Daoy (cell line): ENCODE measurements at regions not wholly inside any gene's neighbourhood (a gene's known extent, or its start where the extent isn't known, plus 50 kb on each side); places are given as distances from the start of the nearest gene placed in this dataset.

Experiments used
- DNase-seq: peaks from one replicate; pipeline ENCODE4 v3.0.0-alpha.2; 2015; ENCODE audit warnings: low read depth

DNA sequence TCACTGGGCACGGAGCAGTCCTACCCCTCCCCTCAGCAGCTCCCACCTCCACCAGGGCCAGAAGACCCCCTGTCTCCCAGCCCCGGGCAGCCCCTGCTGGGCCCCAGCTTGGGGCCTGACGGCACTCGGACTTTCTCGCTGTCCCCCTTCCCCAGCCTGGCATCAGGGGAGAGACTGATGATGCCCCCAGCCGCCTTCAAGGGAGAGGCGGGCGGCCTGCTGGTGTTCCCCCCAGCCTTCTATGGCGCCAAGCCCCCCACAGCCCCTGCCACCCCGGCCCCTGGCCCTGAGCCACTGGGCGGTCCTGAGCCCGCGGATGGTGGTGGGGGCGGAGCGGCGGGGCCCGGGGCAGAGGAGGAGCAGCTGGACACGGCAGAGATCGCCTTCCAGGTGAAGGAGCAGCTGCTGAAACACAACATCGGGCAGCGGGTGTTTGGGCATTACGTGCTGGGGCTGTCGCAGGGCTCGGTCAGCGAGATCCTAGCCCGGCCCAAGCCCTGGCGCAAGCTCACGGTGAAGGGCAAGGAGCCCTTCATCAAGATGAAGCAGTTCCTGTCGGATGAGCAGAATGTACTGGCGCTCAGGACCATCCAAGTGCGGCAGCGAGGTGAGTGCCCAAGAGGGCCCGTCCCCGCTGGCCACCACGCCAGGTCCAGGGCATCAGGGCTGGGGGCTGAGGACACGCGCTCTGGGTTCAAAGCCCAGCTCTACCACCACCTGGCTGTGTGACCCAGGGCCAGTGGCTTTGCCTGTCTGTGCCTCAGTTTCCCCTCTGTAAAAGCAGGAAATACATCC lies 58.6 kb downstream of the PHETA1 start:
- no peak for DNase-seq

GRCh38 chr12:111309584-111309983 lies 59.3 kb downstream of the PHETA1 start:
- DNase-seq = no peak

DNA sequence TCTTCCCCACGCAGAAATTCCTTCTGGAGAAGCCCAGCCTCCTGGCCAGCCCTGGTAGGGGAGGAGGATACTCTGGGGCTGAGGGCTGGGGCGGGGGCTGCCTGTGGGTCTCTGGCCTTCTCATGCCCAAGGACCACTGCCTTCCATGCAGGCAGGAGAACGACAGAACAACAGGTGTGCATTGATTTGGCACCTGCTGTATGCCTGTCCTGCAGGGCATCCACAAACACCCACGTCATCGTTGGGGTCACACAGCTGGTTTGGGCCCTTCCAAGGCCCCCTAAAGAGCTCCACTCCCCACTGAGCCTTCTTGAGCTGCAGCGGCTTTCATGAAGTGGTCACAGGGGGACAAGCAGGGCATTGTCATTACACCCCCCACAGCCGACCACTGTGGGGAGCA lies 60.4 kb downstream of the PHETA1 start:
- DNase-seq = no peak

DNA sequence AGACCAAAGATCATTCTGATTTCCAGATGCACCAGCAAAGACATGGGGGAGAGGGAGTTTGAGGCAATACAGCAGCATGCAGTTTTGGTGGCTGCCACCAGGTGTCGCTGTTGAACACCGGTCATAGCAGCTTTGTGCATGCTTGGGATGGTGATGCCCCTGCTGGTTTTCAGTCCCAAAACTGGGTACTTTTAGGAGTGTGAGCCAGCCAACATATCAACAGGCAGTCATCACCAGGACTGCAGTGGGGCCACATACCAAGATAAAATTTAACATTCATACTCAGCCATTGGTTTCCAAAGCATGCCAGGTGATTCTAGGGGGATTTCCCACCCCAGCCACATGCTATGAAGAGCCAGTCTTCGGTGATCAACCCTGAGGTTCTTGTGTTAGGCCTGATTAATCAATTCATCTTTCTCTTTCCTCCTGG lies 64.2 kb downstream of the PHETA1 start:
- peak; percentile 46 for DNase-seq

- no peak for DNase-seq
These were observed 65.4 kb downstream of the PHETA1 start for GRCh38 chr12:111303531-111303930.

DNA sequence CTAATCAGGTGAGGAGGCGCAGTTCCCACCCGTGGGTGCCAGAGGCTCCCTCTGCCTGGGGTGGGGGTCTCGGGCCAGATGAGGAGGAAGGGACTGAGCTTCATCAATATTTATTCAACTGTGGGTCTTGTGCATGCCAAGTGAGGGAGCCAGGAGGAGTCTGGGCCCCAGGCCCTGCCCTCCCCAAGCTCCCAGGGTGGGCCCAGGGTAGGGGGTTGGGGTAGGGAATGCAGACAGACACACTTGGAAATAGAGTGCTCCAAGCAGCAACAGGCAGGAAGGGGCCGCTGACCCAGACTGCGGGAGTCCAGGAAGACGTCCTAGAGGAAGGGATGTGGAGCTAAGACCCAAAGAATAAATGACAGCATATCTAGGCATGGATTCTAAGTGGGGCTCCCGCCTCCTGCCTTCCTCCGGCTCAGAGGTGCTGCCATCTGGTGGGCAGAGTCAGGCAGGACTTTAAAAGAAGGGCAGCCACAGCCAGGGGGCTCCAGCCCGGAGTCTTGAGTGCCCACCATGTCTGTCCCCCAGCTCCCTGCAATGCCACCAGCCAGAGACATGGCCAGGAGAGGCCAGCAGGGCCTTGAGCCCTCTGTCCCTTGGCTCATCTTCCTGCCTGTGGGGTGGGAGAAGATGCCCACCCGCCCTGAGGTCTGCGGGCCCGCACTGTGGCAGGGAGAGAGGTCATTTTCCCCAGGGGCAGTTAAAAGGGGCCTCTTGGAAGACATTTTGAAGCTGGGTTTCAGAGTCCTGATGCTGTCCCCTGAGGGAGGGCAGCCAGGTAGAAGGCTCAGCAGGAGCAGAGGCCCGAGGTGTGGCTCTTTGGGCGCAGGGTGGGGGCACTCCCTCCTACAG lies 70.1 kb downstream of the PHETA1 start:
- DNase-seq = peak; percentile 69

GRCh38 chr12:111297703-111298426 lies 71.0 kb downstream of the PHETA1 start:
- no peak for DNase-seq

- no peak for DNase-seq
These were observed 71.9 kb downstream of the PHETA1 start for GRCh38 chr12:111296906-111297463.

GRCh38 chr12:111295176-111295575 lies 73.7 kb downstream of the PHETA1 start:
- no peak for DNase-seq

GRCh38 chr12:111293266-111294009 lies 75.5 kb downstream of the PHETA1 start:
- no peak for DNase-seq

- DNase-seq = no peak
These were observed 77.5 kb downstream of the PHETA1 start for GRCh38 chr12:111291357-111291756.

DNA sequence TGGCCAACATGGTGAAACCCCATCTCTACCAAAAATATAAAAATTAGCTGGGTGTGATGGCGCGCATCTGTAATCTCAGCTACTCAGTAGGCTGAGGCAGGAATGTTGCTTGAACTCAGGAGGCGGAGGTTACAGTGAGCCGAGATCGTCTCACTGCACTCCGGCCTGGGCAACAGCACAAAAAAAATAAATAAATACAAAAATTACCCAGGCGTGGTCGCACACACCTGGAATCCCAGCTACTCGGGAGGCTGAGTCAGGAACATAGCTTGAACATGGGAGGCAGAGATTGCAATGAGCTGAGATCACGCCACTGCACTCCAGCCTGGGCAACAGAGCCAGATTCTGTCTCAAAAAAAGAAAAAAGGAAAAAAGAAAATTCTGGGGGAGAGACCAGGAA lies 80.1 kb downstream of the PHETA1 start:
- DNase-seq = no peak

DNA sequence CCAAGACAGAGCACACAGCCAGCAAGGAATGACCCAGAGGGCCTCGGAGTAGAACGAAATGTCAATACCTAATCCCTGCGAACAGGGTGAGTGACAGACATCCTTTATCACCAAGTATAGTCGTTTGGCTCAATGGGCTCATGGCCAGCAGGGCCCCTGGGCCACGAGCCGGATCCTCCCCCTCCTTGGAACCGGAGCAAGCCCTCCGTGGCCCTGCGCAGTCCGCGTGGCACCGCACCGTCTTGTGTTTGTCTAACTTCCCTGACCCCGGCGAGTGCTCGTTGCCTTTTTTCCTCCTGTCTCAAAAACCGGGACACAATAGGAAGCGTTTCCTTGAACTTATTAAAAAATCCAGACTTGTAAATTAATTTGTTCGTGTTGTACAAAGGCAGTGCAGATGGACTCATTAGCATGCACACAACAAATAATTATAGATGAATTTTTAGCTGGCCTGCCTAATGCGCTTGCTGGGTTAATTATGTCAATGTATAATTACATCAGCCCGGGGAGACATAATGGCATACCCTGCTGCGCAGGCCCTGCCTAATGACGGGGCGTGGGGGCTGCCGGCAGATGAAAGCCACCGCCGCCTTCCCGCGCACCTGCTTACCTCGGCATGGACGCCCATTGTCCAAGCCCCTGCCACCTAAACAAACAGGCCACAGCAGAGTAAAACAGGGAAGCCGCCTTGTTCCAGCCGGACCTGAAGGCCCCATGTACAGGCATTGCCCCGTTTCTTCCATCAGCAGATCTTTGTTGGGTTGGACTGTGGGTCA lies 81.6 kb downstream of the PHETA1 start:
- no peak for DNase-seq

DNA sequence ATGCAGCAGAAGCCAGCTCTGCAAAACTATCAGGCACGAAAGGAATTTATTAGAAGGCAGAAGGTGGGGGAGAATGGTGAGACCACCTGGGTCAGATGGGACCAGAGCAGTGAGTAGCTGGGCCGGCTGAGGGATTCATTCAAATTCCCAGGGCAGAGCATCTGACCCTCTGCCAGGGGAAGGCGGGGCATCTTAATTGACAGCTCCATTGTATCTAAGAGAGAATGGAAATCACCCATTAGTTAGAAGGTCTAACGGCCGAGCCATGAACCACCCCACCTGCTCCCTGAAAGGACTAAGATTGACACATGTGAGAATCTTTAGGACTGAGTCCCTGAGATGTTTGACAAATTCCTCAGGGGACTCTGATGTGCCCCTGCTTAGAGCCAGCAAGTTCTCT lies 83.7 kb downstream of the PHETA1 start:
- DNase-seq = no peak

DNA sequence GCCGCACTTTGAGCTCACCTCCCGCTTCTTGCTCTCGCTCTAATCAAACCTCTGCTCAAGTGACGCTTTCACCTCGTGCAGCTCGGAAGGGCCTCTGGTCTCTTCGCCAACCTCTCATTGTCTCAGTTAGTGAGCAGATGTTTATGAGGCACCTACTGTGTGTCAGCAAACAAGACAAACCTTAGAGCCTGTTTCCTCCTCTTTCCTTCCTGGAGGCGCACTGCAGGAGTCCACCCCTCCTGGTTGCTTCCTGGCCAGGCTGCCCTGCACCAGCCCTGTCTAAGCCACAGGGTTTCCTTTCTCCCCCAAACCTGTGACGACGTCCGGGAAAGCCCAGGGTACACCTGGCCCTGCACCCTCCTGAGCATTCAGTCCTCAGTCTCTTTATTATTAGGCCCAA lies 84.2 kb downstream of the PHETA1 start:
- DNase-seq = no peak

DNA sequence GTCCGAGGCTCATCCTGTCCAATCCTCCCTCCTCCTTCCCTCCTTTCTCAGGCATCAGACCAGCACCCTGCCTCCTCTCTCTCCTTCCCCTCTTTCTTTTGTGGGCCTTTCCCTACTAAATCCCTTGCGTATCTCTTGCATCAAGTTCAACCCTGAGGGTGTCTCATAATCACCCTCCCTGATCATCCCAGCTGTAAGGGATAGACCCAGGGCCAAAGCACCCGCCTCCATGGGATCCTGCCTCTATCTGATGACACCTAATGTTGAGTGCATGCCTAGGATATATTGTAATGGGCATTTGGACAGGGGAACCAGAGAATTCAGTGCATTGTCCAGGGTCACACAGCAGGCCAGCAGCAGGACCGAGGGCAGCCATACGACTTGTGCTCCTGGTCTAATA lies 84.9 kb downstream of the PHETA1 start:
- no peak for DNase-seq

DNA sequence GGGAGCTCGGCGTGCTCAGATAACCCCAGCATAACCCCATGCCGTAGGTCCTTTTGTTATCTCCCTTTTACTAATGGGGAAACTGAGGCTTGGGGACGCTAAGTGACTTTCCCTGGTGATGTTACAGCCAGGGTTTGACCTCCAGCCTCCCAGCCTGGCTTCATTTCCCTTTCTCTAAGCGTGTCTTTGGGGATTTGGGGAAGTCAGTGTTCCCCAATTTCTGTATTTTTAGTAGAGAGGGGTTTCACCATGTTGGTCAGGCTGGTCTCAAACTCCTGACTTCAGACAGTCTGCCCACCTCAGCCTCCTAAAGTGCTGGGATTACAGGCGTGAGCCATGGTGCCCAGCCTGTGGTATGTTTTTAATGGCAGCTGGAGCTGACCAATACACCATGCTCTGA lies 85.4 kb downstream of the PHETA1 start:
- DNase-seq = no peak

- peak; percentile 62 for DNase-seq
These were observed 91.3 kb downstream of the PHETA1 start for GRCh38 chr12:111277570-111277969.

DNA sequence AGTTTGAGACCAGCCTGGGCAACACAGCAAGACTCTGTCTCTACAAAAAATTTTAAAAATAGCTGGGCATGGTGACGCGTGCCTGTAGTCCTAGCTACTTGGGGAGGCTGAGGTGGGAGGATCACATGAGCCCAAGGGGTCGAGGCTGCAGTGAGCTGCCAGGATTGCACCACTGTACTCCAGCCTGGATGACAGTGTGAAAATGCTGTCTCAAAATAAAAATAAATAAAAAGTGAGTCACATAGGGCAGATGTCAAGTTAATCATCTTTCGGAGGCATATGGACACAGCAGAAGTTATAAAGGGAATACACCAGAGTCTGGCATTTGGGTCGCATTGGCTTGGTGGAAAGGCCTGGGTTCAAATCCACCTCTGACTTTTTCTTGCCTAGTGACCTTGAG lies 92.7 kb downstream of the PHETA1 start:
- peak; percentile 42 for DNase-seq

GRCh38 chr12:111275308-111275707 lies 93.6 kb downstream of the PHETA1 start:
- DNase-seq = peak; percentile 24

DNA sequence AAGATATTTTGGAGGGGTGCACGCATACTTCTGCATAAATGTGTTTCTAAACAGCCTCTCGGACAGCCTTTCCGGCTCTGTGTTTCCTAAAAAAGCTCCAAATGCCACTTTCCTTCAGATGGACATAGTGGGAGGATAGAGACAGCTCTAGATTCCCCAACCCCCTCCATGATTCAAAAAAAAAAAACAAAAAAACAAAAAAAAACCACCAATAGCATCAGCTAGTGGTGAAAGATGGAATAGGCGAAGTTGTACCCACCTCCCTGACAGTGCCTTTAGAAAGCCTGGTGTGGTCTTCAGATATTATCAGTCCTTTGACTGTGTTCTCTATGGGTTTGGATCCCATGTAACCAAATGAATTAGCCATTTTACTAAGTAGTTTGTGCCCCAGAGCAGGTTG lies 94.1 kb downstream of the PHETA1 start:
- DNase-seq = peak; percentile 36
